ENCODE measurements at regions not wholly inside any gene's neighbourhood (a gene's known extent, or its start where the extent isn't known, plus 50 kb on each side); places are given as distances from the start of the nearest gene placed in this dataset.

DNA sequence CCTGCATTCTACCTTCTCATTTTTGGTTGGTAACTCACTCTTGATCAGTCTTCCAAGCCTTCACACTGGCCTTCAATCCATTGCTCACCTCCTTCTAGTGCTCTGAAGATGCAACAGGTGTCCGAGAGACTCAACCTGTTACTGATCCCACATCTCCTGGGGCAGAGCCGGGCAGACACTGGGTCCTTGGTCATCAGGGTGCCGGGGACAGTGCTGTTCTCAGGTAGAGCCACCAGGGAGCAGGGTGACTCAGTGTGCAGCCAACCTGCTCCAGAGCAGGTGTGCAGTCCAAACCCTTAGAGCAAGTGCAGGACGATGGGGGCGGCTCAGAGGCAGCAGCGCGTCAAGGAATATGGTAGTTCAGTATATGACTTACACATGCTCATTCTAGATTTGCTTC, 188.4 kb downstream of the DHX15 start:
- no peak for DNase-seq
- Histone ChIP-seq H2AFZ (ENCODE audit: insufficient read depth, low read depth, low read length, poor library complexity, severe bottlenecking) (no peak overlapping the region), H3K79me2 (ENCODE audit: insufficient read depth, low read length) (no peaks in the 10 kb centered on the region), H4K20me1 (ENCODE audit: insufficient read depth, low read length) (no peaks in the 10 kb centered on the region), H3K4me3 (replicated peaks in 1 of 3; ENCODE audit: low read depth in 2 of 3, low read length in 3 of 3) (no peak overlapping the region), H3K36me3 (replicated peaks in 1 of 2; ENCODE audit: control insufficient read depth in 1 of 2, insufficient read depth in 2 of 2, low read length in 2 of 2) (no peaks in the 10 kb centered on the region), H3K27ac (ENCODE audit: low read depth in 1 of 2, low read length in 2 of 2) (no peak overlapping the region), H3K9ac (ENCODE audit: insufficient read depth, low read length, poor library complexity, severe bottlenecking) (no peak overlapping the region), H3K9me3 (replicated peaks in 1 of 2; ENCODE audit: control insufficient read depth in 1 of 2, insufficient read depth in 1 of 2, low read length in 2 of 2) (no peaks in the 10 kb centered on the region), H3K27me3 (ENCODE audit: control insufficient read depth in 2 of 2, insufficient read depth in 2 of 2, low read length in 2 of 2) (no peaks in the 10 kb centered on the region), H3K4me2 (replicated peaks; ENCODE audit: extremely low read depth, low read length, poor library complexity, severe bottlenecking) (no peak overlapping the region), H3K4me1 (ENCODE audit: control insufficient read depth in 1 of 2, insufficient read depth in 2 of 2, low read length in 2 of 2) (no peaks in the 10 kb centered on the region)
- Mint-ChIP-seq H3K36me3 (no peaks in the 10 kb centered on the region), H3K27me3 (ENCODE audit: low read depth in 3 of 3) (no peaks in the 10 kb centered on the region), H3K9me3 (peaks cover 0 to 3% (median 0%) of the 10 kb centered on the region in 7 donors), H3K27ac (no peak overlapping the region), H3K4me1 (no peaks in the 10 kb centered on the region), H3K4me3 (no peak overlapping the region)
- intact Hi-C loops (cut with micrococcal nuclease): no loop called here
- 92% methylated on average over 6 of the region's 7 CpGs for WGBS (ENCODE audit: insufficient coverage)
- TF ChIP-seq, protein P1, sequence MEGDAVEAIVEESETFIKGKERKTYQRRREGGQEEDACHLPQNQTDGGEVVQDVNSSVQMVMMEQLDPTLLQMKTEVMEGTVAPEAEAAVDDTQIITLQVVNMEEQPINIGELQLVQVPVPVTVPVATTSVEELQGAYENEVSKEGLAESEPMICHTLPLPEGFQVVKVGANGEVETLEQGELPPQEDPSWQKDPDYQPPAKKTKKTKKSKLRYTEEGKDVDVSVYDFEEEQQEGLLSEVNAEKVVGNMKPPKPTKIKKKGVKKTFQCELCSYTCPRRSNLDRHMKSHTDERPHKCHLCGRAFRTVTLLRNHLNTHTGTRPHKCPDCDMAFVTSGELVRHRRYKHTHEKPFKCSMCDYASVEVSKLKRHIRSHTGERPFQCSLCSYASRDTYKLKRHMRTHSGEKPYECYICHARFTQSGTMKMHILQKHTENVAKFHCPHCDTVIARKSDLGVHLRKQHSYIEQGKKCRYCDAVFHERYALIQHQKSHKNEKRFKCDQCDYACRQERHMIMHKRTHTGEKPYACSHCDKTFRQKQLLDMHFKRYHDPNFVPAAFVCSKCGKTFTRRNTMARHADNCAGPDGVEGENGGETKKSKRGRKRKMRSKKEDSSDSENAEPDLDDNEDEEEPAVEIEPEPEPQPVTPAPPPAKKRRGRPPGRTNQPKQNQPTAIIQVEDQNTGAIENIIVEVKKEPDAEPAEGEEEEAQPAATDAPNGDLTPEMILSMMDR (IDR thresholded peaks at IDR 0.05): no peak

DNA sequence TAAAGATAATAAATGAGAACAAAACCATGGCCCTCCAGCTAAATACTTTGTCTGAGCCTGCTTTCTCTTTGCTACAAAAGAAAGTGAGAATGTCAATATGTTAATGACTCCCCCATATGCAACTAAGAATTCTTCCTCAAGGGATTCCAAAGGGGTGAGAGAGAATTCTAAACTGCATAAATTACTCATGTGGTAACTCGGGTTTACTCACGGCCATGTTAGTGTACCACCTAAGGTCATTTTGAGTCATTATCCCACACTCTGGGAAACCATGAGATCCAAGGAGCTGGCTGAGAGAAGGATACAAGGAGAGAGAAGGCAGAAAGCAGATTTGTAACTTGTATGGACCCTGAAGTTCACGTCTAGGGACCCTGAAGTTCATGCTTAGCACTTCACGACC, 190.3 kb downstream of the DHX15 start:
- Mint-ChIP-seq H3K27me3 (ENCODE audit: low read depth in 3 of 3) (no peaks in the 10 kb centered on the region), H3K4me3 (no peak overlapping the region), H3K27ac (no peak overlapping the region), H3K9me3 (peaks cover 0 to 3% (median 0%) of the 10 kb centered on the region in 7 donors), H3K36me3 (no peaks in the 10 kb centered on the region), H3K4me1 (no peaks in the 10 kb centered on the region)
- Histone ChIP-seq H3K79me2 (ENCODE audit: insufficient read depth, low read length) (no peaks in the 10 kb centered on the region), H2AFZ (ENCODE audit: insufficient read depth, low read depth, low read length, poor library complexity, severe bottlenecking) (no peak overlapping the region), H3K36me3 (replicated peaks in 1 of 2; ENCODE audit: control insufficient read depth in 1 of 2, insufficient read depth in 2 of 2, low read length in 2 of 2) (no peaks in the 10 kb centered on the region), H3K27ac (ENCODE audit: low read depth in 1 of 2, low read length in 2 of 2) (no peak overlapping the region), H3K4me1 (ENCODE audit: control insufficient read depth in 1 of 2, insufficient read depth in 2 of 2, low read length in 2 of 2) (no peaks in the 10 kb centered on the region), H3K9me3 (replicated peaks in 1 of 2; ENCODE audit: control insufficient read depth in 1 of 2, insufficient read depth in 1 of 2, low read length in 2 of 2) (no peaks in the 10 kb centered on the region), H3K9ac (ENCODE audit: insufficient read depth, low read length, poor library complexity, severe bottlenecking) (no peak overlapping the region), H3K4me2 (replicated peaks; ENCODE audit: extremely low read depth, low read length, poor library complexity, severe bottlenecking) (no peak overlapping the region), H4K20me1 (ENCODE audit: insufficient read depth, low read length) (no peaks in the 10 kb centered on the region), H3K4me3 (replicated peaks in 1 of 3; ENCODE audit: low read depth in 2 of 3, low read length in 3 of 3) (no peak overlapping the region), H3K27me3 (ENCODE audit: control insufficient read depth in 2 of 2, insufficient read depth in 2 of 2, low read length in 2 of 2) (no peaks in the 10 kb centered on the region)
- DNase-seq: no peak
- WGBS (ENCODE audit: insufficient coverage): 92% methylated on average over 2 of the region's 4 CpGs
- TF ChIP-seq, protein P1 (IDR thresholded peaks at IDR 0.05): no peak
- intact Hi-C loops (cut with micrococcal nuclease): no loop called here

Measured in CD14-positive monocyte (primary cell).